K562 (cell line): ENCODE measurements at regions not wholly inside any gene's neighbourhood (a gene's known extent, or its start where the extent isn't known, plus 50 kb on each side); places are given as distances from the start of the nearest gene placed in this dataset.
A peak's percentile ranks its signal among the peaks of the same experiment; 100 is the strongest.

Experiments used
- BACH1 ChIP-seq: fragments of 200-800 bp; sonication (Bioruptor generic); IDR thresholded peaks from 2 replicates; pipeline ENCODE4 v1.6.1; 2016; ENCODE audit warnings: missing genetic modification characterization, missing compliant biosample characterization
- CBX2 ChIP-seq: fragments of 200-600 bp; sonication (generic); IDR thresholded peaks from one replicate; pipeline ENCODE4 v1.6.1; 2012; ENCODE audit warnings: mild to moderate bottlenecking, low read length, inconsistent platforms; ENCODE audit not compliant: insufficient read depth, poor library complexity, severe bottlenecking
- CBX8 ChIP-seq: fragments of 200-600 bp; sonication (generic); IDR thresholded peaks from 2 replicates; pipeline ENCODE4 v1.6.1; 2012; ENCODE audit warnings: borderline replicate concordance, mixed run types, low read depth, mild to moderate bottlenecking, moderate library complexity, mixed read lengths, low read length, control low read depth, inconsistent platforms; ENCODE audit not compliant: poor library complexity, severe bottlenecking; ENCODE audit errors: extremely low read depth
- COPS2 ChIP-seq: fragments of 450-650 bp; conservative IDR thresholded peaks from 2 replicates; pipeline ENCODE4 v1.6.1; 2016; ENCODE audit warnings: mild to moderate bottlenecking, moderate library complexity
- CREBBP ChIP-seq: IDR thresholded peaks from one replicate; pipeline ENCODE4 v1.6.1; 2012; ENCODE audit warnings: low read depth, mild to moderate bottlenecking, control low read depth, inconsistent platforms, low read length
- CSDE1 ChIP-seq, 2 experiments: fragments of 450-650 bp; IDR thresholded peaks; 2 replicates each; pipeline ENCODE4 v1.6.1; 2016; ENCODE audit warnings: mild to moderate bottlenecking in 1 of 2
- EP300 ChIP-seq: IDR thresholded peaks from 2 replicates; pipeline ENCODE4 v1.6.1; 2012; ENCODE audit warnings: low read length, improper control_type of control experiment
- GABPA ChIP-seq: fragments of 200-800 bp; sonication (Bioruptor generic); conservative IDR thresholded peaks from 2 replicates; pipeline ENCODE4 v1.6.1; 2016; ENCODE audit warnings: low read depth, missing genetic modification characterization, missing compliant biosample characterization
- GABPB2 ChIP-seq: fragments of 250-450 bp; sonication (Bioruptor Pico); conservative IDR thresholded peaks from 2 replicates; pipeline ENCODE4 v1.5.1; 2021; ENCODE audit warnings: mild to moderate bottlenecking
- HEY1 ChIP-seq: fragments of 250-450 bp; sonication (Bioruptor Pico); IDR thresholded peaks from 2 replicates; pipeline ENCODE4 v1.5.0; 2020; ENCODE audit warnings: mild to moderate bottlenecking, moderate library complexity, borderline replicate concordance
- HNRNPL ChIP-seq: fragments of 200-400 bp; formaldehyde crosslinking; IDR thresholded peaks from 2 replicates; pipeline ENCODE4 v1.6.1; 2017; ENCODE audit warnings: low read depth, mild to moderate bottlenecking, low read length
- KDM5B ChIP-seq: fragments of 200-600 bp; sonication (generic); IDR thresholded peaks from 2 replicates; pipeline ENCODE4 v1.6.1; 2012; ENCODE audit warnings: low read depth, mild to moderate bottlenecking, moderate library complexity, low read length, control low read depth, inconsistent platforms; ENCODE audit not compliant: insufficient replicate concordance
- NFATC3 ChIP-seq: fragments of 450-650 bp; IDR thresholded peaks from 2 replicates; pipeline ENCODE4 v1.6.1; 2017; ENCODE audit warnings: mild to moderate bottlenecking
- NFIX ChIP-seq: fragments of 250-450 bp; sonication (Bioruptor Pico); IDR thresholded peaks from 2 replicates; pipeline ENCODE4 v1.4.0; 2020; ENCODE audit warnings: low read depth, mild to moderate bottlenecking, moderate library complexity
- POLR2G ChIP-seq: fragments of 200-400 bp; formaldehyde crosslinking; IDR thresholded peaks from 2 replicates; pipeline ENCODE4 v1.6.1; 2017; ENCODE audit warnings: low read depth, mild to moderate bottlenecking, antibody characterized with exemption, low read length, moderate library complexity
- POLR2H ChIP-seq: IDR thresholded peaks from 2 replicates; pipeline ENCODE4 v1.6.1; 2016; ENCODE audit warnings: missing genetic modification characterization, low read depth, mild to moderate bottlenecking, control low read depth, missing compliant biosample characterization, moderate library complexity
- POU5F1 ChIP-seq: fragments of 150-350 bp; IDR thresholded peaks from 2 replicates; pipeline ENCODE4 v1.6.1; 2014; ENCODE audit warnings: borderline replicate concordance, low read length, low read depth, mild to moderate bottlenecking; ENCODE audit not compliant: partially characterized antibody
- SIN3B ChIP-seq: fragments of 450-650 bp; IDR thresholded peaks from 2 replicates; pipeline ENCODE4 v1.6.1; 2017; ENCODE audit warnings: low read depth, mild to moderate bottlenecking, moderate library complexity
- SMARCE1 ChIP-seq: fragments of 450-650 bp; IDR thresholded peaks from 2 replicates; pipeline ENCODE4 v1.7.1; 2016; ENCODE audit warnings: mild to moderate bottlenecking
- ZNF212 ChIP-seq: fragments of 450-650 bp; formaldehyde crosslinking; IDR thresholded peaks from 2 replicates; pipeline ENCODE4 v1.4.0; 2020; ENCODE audit warnings: mild to moderate bottlenecking
- ZNF589 ChIP-seq: fragments of 200-800 bp; sonication (Bioruptor generic); IDR thresholded peaks from 2 replicates; pipeline ENCODE4 v1.6.1; 2016; ENCODE audit warnings: low read depth, missing genetic modification characterization, missing compliant biosample characterization
- ZNF75A ChIP-seq: fragments of 450-650 bp; formaldehyde crosslinking; IDR thresholded peaks from 2 replicates; pipeline ENCODE4 v1.4.0; 2020; ENCODE audit warnings: mild to moderate bottlenecking
- ZNF766 ChIP-seq: fragments of 200-800 bp; sonication (Bioruptor generic); conservative IDR thresholded peaks from 2 replicates; pipeline ENCODE4 v1.6.1; 2016; ENCODE audit warnings: missing genetic modification characterization, missing compliant biosample characterization
- TF ChIP-seq, protein P1 (sequence below), 2 experiments: fragments of 450-650 bp; conservative IDR thresholded peaks; 2 replicates each; pipeline ENCODE4 v1.6.1; 2017; ENCODE audit warnings: mild to moderate bottlenecking in 2 of 2, moderate library complexity in 2 of 2
- TF ChIP-seq, protein P2 (sequence below): fragments of 250-450 bp; sonication (Bioruptor Pico); IDR thresholded peaks from 2 replicates; pipeline ENCODE4 v1.5.1; 2021; ENCODE audit warnings: mild to moderate bottlenecking
- TF ChIP-seq, protein P3 (sequence below): IDR thresholded peaks from 2 replicates; pipeline ENCODE4 v1.6.1; 2016; ENCODE audit warnings: missing genetic modification characterization, missing compliant biosample characterization

DNA sequence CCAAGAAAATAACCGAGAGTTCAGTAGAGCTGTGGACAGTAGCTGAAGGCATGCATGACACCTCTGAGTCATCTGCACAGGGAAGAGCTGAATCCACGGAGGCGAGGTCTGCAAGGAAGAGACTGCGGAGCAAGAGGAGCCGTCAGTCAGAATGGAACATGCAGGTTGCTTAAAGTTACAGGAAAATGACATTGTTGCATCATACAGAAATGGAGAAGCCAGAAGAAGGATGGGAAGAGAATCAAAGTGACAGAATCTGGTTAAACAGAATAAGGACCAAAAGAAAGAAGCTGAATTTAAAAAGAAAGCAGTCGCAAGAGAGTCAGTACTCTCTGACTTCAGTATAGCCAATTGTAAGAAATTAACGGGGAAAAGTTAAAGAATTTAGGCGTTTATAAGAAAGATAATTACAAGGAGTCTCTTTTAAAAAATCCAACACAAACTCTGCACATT is 533.8 kb downstream of the ADCYAP1 start (continued):
- TF ChIP-seq, protein P1, sequence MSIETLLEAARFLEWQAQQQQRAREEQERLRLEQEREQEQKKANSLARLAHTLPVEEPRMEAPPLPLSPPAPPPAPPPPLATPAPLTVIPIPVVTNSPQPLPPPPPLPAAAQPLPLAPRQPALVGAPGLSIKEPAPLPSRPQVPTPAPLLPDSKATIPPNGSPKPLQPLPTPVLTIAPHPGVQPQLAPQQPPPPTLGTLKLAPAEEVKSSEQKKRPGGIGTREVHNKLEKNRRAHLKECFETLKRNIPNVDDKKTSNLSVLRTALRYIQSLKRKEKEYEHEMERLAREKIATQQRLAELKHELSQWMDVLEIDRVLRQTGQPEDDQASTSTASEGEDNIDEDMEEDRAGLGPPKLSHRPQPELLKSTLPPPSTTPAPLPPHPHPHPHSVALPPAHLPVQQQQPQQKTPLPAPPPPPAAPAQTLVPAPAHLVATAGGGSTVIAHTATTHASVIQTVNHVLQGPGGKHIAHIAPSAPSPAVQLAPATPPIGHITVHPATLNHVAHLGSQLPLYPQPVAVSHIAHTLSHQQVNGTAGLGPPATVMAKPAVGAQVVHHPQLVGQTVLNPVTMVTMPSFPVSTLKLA (conservative IDR thresholded peaks at IDR 0.05): no peak
- TF ChIP-seq ZNF212 (CRISPR knock-in tag) (no peak), CBX2 (no peak), COPS2 (no peak), ZNF766 (CRISPR knock-in tag) (peak; percentile 62; the same call in 1 of the 2 replicates), SIN3B (no peak), CBX8 (no peak), ZNF75A (CRISPR knock-in tag) (no peak), NFIX (CRISPR knock-in tag) (no peak), HEY1 (CRISPR knock-in tag) (no peak), NFATC3 (no peak), CSDE1 (IDR thresholded peaks at IDR 0.05) (no peak), SMARCE1 (peak; percentile 53; the same call in 1 of the 2 replicates), POU5F1 (no peak), CREBBP (no peak), POLR2H (tag) (peak; percentile 72), ZNF589 (CRISPR knock-in tag) (no peak), GABPA (0 out of 2 replicates have a peak, but pooled peaks have one; percentile 22), KDM5B (no peak), HNRNPL (no peak), POLR2G (no peak), GABPB2 (CRISPR knock-in tag) (no peak), BACH1 (no peak), EP300 (peak; percentile 59; the same call in 1 of the 2 replicates)
- TF ChIP-seq, protein P2, sequence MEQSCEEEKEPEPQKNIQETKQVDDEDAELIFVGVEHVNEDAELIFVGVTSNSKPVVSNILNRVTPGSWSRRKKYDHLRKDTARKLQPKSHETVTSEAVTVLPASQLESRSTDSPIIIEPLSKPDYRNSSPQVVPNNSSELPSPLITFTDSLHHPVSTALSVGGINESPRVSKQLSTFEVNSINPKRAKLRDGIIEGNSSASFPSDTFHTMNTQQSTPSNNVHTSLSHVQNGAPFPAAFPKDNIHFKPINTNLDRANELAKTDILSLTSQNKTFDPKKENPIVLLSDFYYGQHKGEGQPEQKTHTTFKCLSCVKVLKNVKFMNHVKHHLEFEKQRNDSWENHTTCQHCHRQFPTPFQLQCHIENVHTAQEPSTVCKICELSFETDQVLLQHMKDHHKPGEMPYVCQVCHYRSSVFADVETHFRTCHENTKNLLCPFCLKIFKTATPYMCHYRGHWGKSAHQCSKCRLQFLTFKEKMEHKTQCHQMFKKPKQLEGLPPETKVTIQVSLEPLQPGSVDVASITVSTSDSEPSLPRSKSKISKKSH (CRISPR knock-in tag): no peak
- TF ChIP-seq, protein P3, sequence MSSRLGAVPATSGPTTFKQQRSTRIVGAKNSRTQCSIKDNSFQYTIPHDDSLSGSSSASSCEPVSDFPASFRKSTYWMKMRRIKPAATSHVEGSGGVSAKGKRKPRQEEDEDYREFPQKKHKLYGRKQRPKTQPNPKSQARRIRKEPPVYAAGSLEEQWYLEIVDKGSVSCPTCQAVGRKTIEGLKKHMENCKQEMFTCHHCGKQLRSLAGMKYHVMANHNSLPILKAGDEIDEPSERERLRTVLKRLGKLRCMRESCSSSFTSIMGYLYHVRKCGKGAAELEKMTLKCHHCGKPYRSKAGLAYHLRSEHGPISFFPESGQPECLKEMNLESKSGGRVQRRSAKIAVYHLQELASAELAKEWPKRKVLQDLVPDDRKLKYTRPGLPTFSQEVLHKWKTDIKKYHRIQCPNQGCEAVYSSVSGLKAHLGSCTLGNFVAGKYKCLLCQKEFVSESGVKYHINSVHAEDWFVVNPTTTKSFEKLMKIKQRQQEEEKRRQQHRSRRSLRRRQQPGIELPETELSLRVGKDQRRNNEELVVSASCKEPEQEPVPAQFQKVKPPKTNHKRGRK (tag): peak; percentile 38
